ENCODE measurements at regions not wholly inside any gene's neighbourhood (a gene's known extent, or its start where the extent isn't known, plus 50 kb on each side); places are given as distances from the start of the nearest gene placed in this dataset.

DNA sequence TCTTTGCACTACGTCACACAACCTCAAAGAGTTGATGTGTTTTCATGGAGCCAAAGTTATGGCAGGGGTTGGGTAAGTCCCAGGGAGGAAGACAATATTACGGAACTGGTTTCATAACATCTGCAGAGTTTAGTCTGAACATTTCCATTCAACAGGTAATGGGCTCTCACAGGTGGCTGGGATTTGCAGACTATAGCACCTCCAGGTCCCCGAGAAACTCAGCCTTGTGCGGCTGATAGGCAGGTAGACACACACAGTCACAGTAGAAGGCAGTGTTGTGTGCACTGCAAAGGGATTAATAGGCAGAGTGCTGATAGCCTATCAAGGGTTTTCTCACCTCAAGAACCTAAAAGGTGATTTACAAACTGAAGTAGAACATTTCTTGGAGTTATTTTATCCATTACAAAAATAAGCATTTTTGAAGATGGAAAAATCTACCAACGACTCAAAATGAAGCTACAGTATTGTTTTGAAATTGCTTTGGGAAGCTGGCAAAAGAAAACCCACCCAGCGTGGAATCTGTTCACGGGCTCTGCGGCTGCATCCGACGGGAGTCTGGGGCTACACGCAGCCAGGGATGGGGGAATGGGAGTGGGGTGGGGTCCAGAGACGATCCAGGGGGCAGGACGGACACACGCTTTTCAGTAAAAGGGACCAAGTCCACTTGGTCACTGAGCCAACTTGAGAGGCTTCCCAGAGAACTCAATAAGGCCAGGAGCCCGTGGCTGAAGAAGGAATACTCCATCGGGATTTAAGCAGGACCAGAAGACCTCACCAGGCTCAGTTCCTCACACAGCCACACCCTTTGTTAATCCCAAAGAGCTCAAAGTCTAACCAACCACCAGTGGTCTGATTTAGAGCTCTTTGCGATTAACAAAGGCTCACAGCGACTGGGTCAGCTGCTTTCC is 82.9 kb downstream of the CHRNA1 start:
- H3K9me3 ChIP-seq (ENCODE audit: control extremely low read depth in 1 of 3, control insufficient read depth in 2 of 3, insufficient read depth in 1 of 3, low read length in 2 of 3), result no peaks in the 10 kb centered on the region
- Mint-ChIP-seq H3K27ac (no peak overlapping the region), H3K4me1 (peaks cover 20% of the 10 kb centered on the region), H3K9me3 (ENCODE audit: insufficient read depth) (no peaks in the 10 kb centered on the region), H3K4me3 (peak overlapping the region; percentile 86), H3K27me3 (no peaks in the 10 kb centered on the region)
- H3K79me2 ChIP-seq (ENCODE audit: control insufficient read depth, insufficient read depth, low read length), result peaks cover 4% of the 10 kb centered on the region
- DNase-seq, result no peak
- 78% methylated on average over 15 of the region's 18 CpGs for WGBS (ENCODE audit: insufficient coverage)
- ChIA-PET CTCF (interaction anchor here (0.5 to 14.6 kb wide), 8 partner anchors 15 to 1957 kb away, joined by 3 to 331 read pairs (median 6); partner anchors contain the start of gene WIPF1), POLR2A (interaction anchor here (1.6 to 3.4 kb wide), 2 partner anchors 47 to 71 kb away, joined by 6 to 10 read pairs; no protein-coding TSS in a partner anchor)
- TF ChIP-seq CTCF (IDR thresholded peaks at IDR 0.05) (no peak), EZH2 (IDR thresholded peaks at IDR 0.05; ENCODE audit: borderline replicate concordance, insufficient read depth, low read depth, low read length, poor library complexity, severe bottlenecking) (no peak)
- H3K36me3 ChIP-seq (replicated peaks in 1 of 2; ENCODE audit: control extremely low read depth in 1 of 2, control insufficient read depth in 1 of 2, extremely low read depth in 1 of 2, insufficient read depth in 2 of 2, low read length in 1 of 2), result no peaks in the 10 kb centered on the region
- H2AFZ ChIP-seq (ENCODE audit: insufficient read depth, low read depth, low read length, poor library complexity, severe bottlenecking), result peak overlapping the region; percentile 94
- H3K27ac ChIP-seq (ENCODE audit: low read length in 2 of 2), result peak overlapping the region in 1 of 2 donors; percentile 67
- peak overlapping the region; percentile 82 for H3K9ac ChIP-seq (ENCODE audit: low read length)
- no peaks in the 10 kb centered on the region for H3K27me3 ChIP-seq (replicated peaks in 1 of 4; ENCODE audit: control extremely low read depth in 1 of 4, control insufficient read depth in 3 of 4, insufficient read depth in 4 of 4, low read length in 3 of 4)
- H3K4me3 ChIP-seq (ENCODE audit: control extremely low read depth in 1 of 5, extremely low read depth in 1 of 5, insufficient read depth in 1 of 5, low read depth in 2 of 5, low read length in 4 of 5), result peak overlapping the region; percentile 67 to 87 (median 72)
- no peak for ATAC-seq (ENCODE audit: low read depth)
- H3K4me2 ChIP-seq (replicated peaks; ENCODE audit: low read depth, low read length, poor library complexity, severe bottlenecking), result peak overlapping the region; percentile 83
- intact Hi-C loops (cut with micrococcal nuclease), result loop anchor here (2.0 to 5.0 kb wide), 3 partner anchors 73 to 284 kb away; partner anchors contain the start of genes SCRN3 and WIPF1
- H3K4me1 ChIP-seq (ENCODE audit: control insufficient read depth in 2 of 2, insufficient read depth in 2 of 2, low read length in 2 of 2), result peaks cover 8 to 12% of the 10 kb centered on the region in 2 donors
- H4K20me1 ChIP-seq (ENCODE audit: control insufficient read depth, insufficient read depth, low read length, poor library complexity, severe bottlenecking), result no peaks in the 10 kb centered on the region

DNA sequence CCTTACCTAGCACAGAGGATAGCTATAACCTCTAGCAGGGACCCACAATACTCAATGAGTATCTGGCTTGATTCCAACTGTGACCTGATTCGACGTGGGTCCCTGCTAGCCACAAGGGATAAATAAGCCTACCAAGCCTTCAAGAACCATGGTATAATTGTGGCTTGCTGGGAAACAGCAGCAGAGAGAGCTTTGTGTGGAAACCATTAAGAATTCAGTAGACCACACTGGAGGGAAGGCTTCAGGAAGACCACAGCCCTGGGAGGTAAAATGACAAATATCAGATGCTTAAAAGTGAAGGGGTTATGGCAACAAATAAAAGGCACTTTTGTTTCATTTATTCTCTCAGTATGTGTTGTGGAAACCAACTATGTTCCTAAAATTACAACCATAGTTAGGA is 82.6 kb upstream of the WIPF1 start:
- Histone ChIP-seq H2AFZ (ENCODE audit: insufficient read depth, low read depth, low read length, poor library complexity, severe bottlenecking) (no peak overlapping the region), H3K9me3 (ENCODE audit: control extremely low read depth in 1 of 3, control insufficient read depth in 2 of 3, insufficient read depth in 1 of 3, low read length in 2 of 3) (no peaks in the 10 kb centered on the region), H3K79me2 (ENCODE audit: control insufficient read depth, insufficient read depth, low read length) (peaks cover 4% of the 10 kb centered on the region), H4K20me1 (ENCODE audit: control insufficient read depth, insufficient read depth, low read length, poor library complexity, severe bottlenecking) (no peaks in the 10 kb centered on the region), H3K4me2 (replicated peaks; ENCODE audit: low read depth, low read length, poor library complexity, severe bottlenecking) (no peak overlapping the region), H3K27ac (ENCODE audit: low read length in 2 of 2) (no peak overlapping the region), H3K9ac (ENCODE audit: low read length) (no peak overlapping the region), H3K4me1 (ENCODE audit: control insufficient read depth in 2 of 2, insufficient read depth in 2 of 2, low read length in 2 of 2) (peaks cover 8 to 12% of the 10 kb centered on the region in 2 donors), H3K27me3 (replicated peaks in 1 of 4; ENCODE audit: control extremely low read depth in 1 of 4, control insufficient read depth in 3 of 4, insufficient read depth in 4 of 4, low read length in 3 of 4) (no peaks in the 10 kb centered on the region), H3K4me3 (ENCODE audit: control extremely low read depth in 1 of 5, extremely low read depth in 1 of 5, insufficient read depth in 1 of 5, low read depth in 2 of 5, low read length in 4 of 5) (no peak overlapping the region), H3K36me3 (replicated peaks in 1 of 2; ENCODE audit: control extremely low read depth in 1 of 2, control insufficient read depth in 1 of 2, extremely low read depth in 1 of 2, insufficient read depth in 2 of 2, low read length in 1 of 2) (no peaks in the 10 kb centered on the region)
- Mint-ChIP-seq H3K27me3 (no peaks in the 10 kb centered on the region), H3K4me3 (peak overlapping the region; percentile 67), H3K9me3 (ENCODE audit: insufficient read depth) (no peaks in the 10 kb centered on the region), H3K4me1 (peaks cover 24% of the 10 kb centered on the region), H3K27ac (peak overlapping the region; percentile 6)
- ATAC-seq (ENCODE audit: low read depth) (no peak), DNase-seq (no peak)
- no CpG with 5 or more reads among the region's 2 CpGs for WGBS (ENCODE audit: insufficient coverage)
- no peak for TF ChIP-seq EZH2 (IDR thresholded peaks at IDR 0.05; ENCODE audit: borderline replicate concordance, insufficient read depth, low read depth, low read length, poor library complexity, severe bottlenecking)
- TF ChIP-seq CTCF (IDR thresholded peaks at IDR 0.05), result no peak
- CTCF ChIA-PET, result interaction anchor here (4.5 to 14.6 kb wide), 3 partner anchors 8 to 103 kb away, joined by 27 to 331 read pairs (median 72); no protein-coding TSS in a partner anchor
- intact Hi-C loops (cut with micrococcal nuclease), result loop anchor here (5.0 kb wide), 1 partner anchor 283 kb away; the partner anchor contains the start of gene SCRN3
- POLR2A ChIA-PET, result no interaction called here
